Dendritic cell treated with granulocyte-macrophage colony-stimulating factor and Interleukin-4, amounts not matched to agents 40 ng/mL and 50 ng/mL, for 4 days (primary cell): ENCODE measurements at regions not wholly inside any gene's neighbourhood (a gene's known extent, or its start where the extent isn't known, plus 50 kb on each side); places are given as distances from the start of the nearest gene placed in this dataset.
"Not testable (repeated sequence)": the region's sequence is repeated elsewhere in the genome, so short reads cannot be mapped to it uniquely, and the experiment has no call there.

Source experiments
- H3K27ac Mint-ChIP-seq: one replicate; pipeline ENCODE4 v1.8.0; 2022; ENCODE audit warnings: mild to moderate bottlenecking, mixed read lengths
- H3K27me3 Mint-ChIP-seq: one replicate; pipeline ENCODE4 v1.8.0; 2022; ENCODE audit warnings: mild to moderate bottlenecking, mixed read lengths
- H3K36me3 Mint-ChIP-seq: one replicate; pipeline ENCODE4 v1.8.0; 2022; ENCODE audit warnings: low read depth, mixed read lengths
- H3K4me1 Mint-ChIP-seq: one replicate; pipeline ENCODE4 v1.8.0; 2022; ENCODE audit warnings: low read depth, mixed read lengths
- H3K4me3 Mint-ChIP-seq: one replicate; pipeline ENCODE4 v1.8.0; 2022; ENCODE audit warnings: mild to moderate bottlenecking, moderate library complexity, mixed read lengths
- H3K9me3 Mint-ChIP-seq: one replicate; pipeline ENCODE4 v1.8.0; 2022; ENCODE audit warnings: mixed read lengths
- intact Hi-C: fragments of 100-400 bp; cut with micrococcal nuclease; formaldehyde crosslinking; loops from one replicate; pipeline ENCODE4 v1.15.0; 2022

- Mint-ChIP-seq H3K4me1 (no peaks in the 10 kb centered on the region), H3K4me3 (no peak overlapping the region), H3K27me3 (peaks cover 1% of the 10 kb centered on the region), H3K27ac (no peak overlapping the region), H3K9me3 (no peaks in the 10 kb centered on the region), H3K36me3 (no peaks in the 10 kb centered on the region)
- intact Hi-C loops: no loop called here
Measured at GRCh38 chr13:33561627-33562026, 256.3 kb upstream of the RFC3 start.

GRCh38 chr13:33571618-33572017 lies 246.3 kb upstream of the RFC3 start:
- H3K4me1 Mint-ChIP-seq: no peaks in the 10 kb centered on the region
- H3K4me3 Mint-ChIP-seq: no peak overlapping the region
- intact Hi-C loops: no loop called here
- no peaks in the 10 kb centered on the region for H3K9me3 Mint-ChIP-seq
- H3K27ac Mint-ChIP-seq: no peak overlapping the region
- no peaks in the 10 kb centered on the region for H3K36me3 Mint-ChIP-seq
- no peaks in the 10 kb centered on the region for H3K27me3 Mint-ChIP-seq

- H3K9me3 Mint-ChIP-seq, H3K36me3 Mint-ChIP-seq, intact Hi-C loops, H3K27ac Mint-ChIP-seq, H3K27me3 Mint-ChIP-seq, H3K4me3 Mint-ChIP-seq, H3K4me1 Mint-ChIP-seq: not testable (repeated sequence)
Measured at GRCh38 chr13:33572322-33572721, 245.6 kb upstream of the RFC3 start.

- Mint-ChIP-seq H3K27me3 (no peaks in the 10 kb centered on the region), H3K9me3 (no peaks in the 10 kb centered on the region), H3K36me3 (no peaks in the 10 kb centered on the region), H3K4me3 (no peak overlapping the region), H3K27ac (no peak overlapping the region), H3K4me1 (no peaks in the 10 kb centered on the region)
- intact Hi-C loops: no loop called here
Measured at GRCh38 chr13:33575378-33575777, 242.6 kb upstream of the RFC3 start.

GRCh38 chr13:33577007-33577406 lies 240.9 kb upstream of the RFC3 start:
- no peaks in the 10 kb centered on the region for H3K27me3 Mint-ChIP-seq
- no peaks in the 10 kb centered on the region for H3K36me3 Mint-ChIP-seq
- no peaks in the 10 kb centered on the region for H3K4me1 Mint-ChIP-seq
- H3K9me3 Mint-ChIP-seq: no peaks in the 10 kb centered on the region
- H3K4me3 Mint-ChIP-seq: no peak overlapping the region
- intact Hi-C loops: no loop called here
- H3K27ac Mint-ChIP-seq: no peak overlapping the region

GRCh38 chr13:33578786-33579185 lies 239.2 kb upstream of the RFC3 start:
- Mint-ChIP-seq H3K36me3 (no peaks in the 10 kb centered on the region), H3K4me3 (no peak overlapping the region), H3K4me1 (no peaks in the 10 kb centered on the region), H3K27ac (no peak overlapping the region), H3K27me3 (no peaks in the 10 kb centered on the region), H3K9me3 (no peaks in the 10 kb centered on the region)
- intact Hi-C loops: no loop called here

- H3K27ac Mint-ChIP-seq: no peak overlapping the region
- intact Hi-C loops: no loop called here
- no peaks in the 10 kb centered on the region for H3K4me1 Mint-ChIP-seq
- peaks cover 9% of the 10 kb centered on the region for H3K9me3 Mint-ChIP-seq
- H3K4me3 Mint-ChIP-seq: no peak overlapping the region
- H3K36me3 Mint-ChIP-seq: no peaks in the 10 kb centered on the region
- H3K27me3 Mint-ChIP-seq: no peaks in the 10 kb centered on the region
Measured at GRCh38 chr13:33582121-33582520, 235.8 kb upstream of the RFC3 start.

- Mint-ChIP-seq H3K36me3 (no peaks in the 10 kb centered on the region), H3K4me1 (no peaks in the 10 kb centered on the region), H3K27ac (no peak overlapping the region), H3K27me3 (no peaks in the 10 kb centered on the region), H3K9me3 (peaks cover 9% of the 10 kb centered on the region), H3K4me3 (no peak overlapping the region)
- intact Hi-C loops: no loop called here
Measured at GRCh38 chr13:33583398-33583797, 234.6 kb upstream of the RFC3 start.

- H3K4me3 Mint-ChIP-seq: no peak overlapping the region
- no peaks in the 10 kb centered on the region for H3K27me3 Mint-ChIP-seq
- intact Hi-C loops: no loop called here
- H3K36me3 Mint-ChIP-seq: no peaks in the 10 kb centered on the region
- no peaks in the 10 kb centered on the region for H3K4me1 Mint-ChIP-seq
- no peaks in the 10 kb centered on the region for H3K9me3 Mint-ChIP-seq
- H3K27ac Mint-ChIP-seq: no peak overlapping the region
Measured at GRCh38 chr13:33590936-33591335, 227.0 kb upstream of the RFC3 start.

- Mint-ChIP-seq H3K27ac (no peak overlapping the region), H3K4me1 (no peaks in the 10 kb centered on the region), H3K4me3 (no peak overlapping the region), H3K27me3 (peaks cover 2% of the 10 kb centered on the region), H3K9me3 (peaks cover 27% of the 10 kb centered on the region), H3K36me3 (no peaks in the 10 kb centered on the region)
- intact Hi-C loops: no loop called here
Measured at GRCh38 chr13:33606692-33607091, 211.3 kb upstream of the RFC3 start.

- intact Hi-C loops: no loop called here
- Mint-ChIP-seq H3K27me3 (peaks cover 3% of the 10 kb centered on the region), H3K4me1 (no peaks in the 10 kb centered on the region), H3K4me3 (no peak overlapping the region), H3K36me3 (no peaks in the 10 kb centered on the region), H3K27ac (no peak overlapping the region), H3K9me3 (peaks cover 8% of the 10 kb centered on the region)
Measured at GRCh38 chr13:33610438-33611120, 207.4 kb upstream of the RFC3 start.

- Mint-ChIP-seq H3K27me3 (peaks cover 3% of the 10 kb centered on the region), H3K9me3 (peaks cover 8% of the 10 kb centered on the region), H3K4me3 (no peak overlapping the region), H3K36me3 (no peaks in the 10 kb centered on the region), H3K27ac (no peak overlapping the region), H3K4me1 (no peaks in the 10 kb centered on the region)
- intact Hi-C loops: no loop called here
Measured at GRCh38 chr13:33611121-33611805, 206.7 kb upstream of the RFC3 start.

GRCh38 chr13:33612641-33613638 lies 205.0 kb upstream of the RFC3 start:
- peaks cover 8% of the 10 kb centered on the region for H3K9me3 Mint-ChIP-seq
- intact Hi-C loops: no loop called here
- H3K27me3 Mint-ChIP-seq: peaks cover 3% of the 10 kb centered on the region
- H3K4me1 Mint-ChIP-seq: no peaks in the 10 kb centered on the region
- H3K36me3 Mint-ChIP-seq: no peaks in the 10 kb centered on the region
- H3K27ac Mint-ChIP-seq: no peak overlapping the region
- no peak overlapping the region for H3K4me3 Mint-ChIP-seq

GRCh38 chr13:33615436-33615835 lies 202.5 kb upstream of the RFC3 start:
- H3K4me1 Mint-ChIP-seq: no peaks in the 10 kb centered on the region
- intact Hi-C loops: no loop called here
- H3K27me3 Mint-ChIP-seq: peaks cover 3% of the 10 kb centered on the region
- H3K36me3 Mint-ChIP-seq: no peaks in the 10 kb centered on the region
- no peak overlapping the region for H3K4me3 Mint-ChIP-seq
- peaks cover 8% of the 10 kb centered on the region for H3K9me3 Mint-ChIP-seq
- no peak overlapping the region for H3K27ac Mint-ChIP-seq
